ENCODE measurements at regions not wholly inside any gene's neighbourhood (a gene's known extent, or its start where the extent isn't known, plus 50 kb on each side); places are given as distances from the start of the nearest gene placed in this dataset.

DNA sequence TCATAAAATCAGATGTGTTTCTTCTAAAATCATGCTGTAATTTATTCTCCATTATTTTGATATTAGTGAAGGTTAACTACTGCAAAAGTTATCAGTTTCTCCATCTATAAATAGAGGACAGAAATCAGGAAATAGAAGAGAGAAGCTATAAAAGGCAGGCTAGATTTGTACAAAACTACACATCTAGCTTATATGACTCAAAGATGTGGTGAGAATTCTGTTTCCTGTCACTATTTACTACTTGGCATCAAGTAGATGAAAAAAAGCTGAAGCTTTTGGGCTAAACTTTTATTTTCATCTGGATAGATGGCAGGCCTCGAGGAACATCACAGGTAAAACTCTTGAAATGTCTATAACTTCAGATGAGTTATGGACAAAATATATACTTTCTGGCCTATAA lies 49.8 kb upstream of the NAB1 start:
- no peak overlapping the region for H3K4me3 ChIP-seq (ENCODE audit: low read length)
- TF ChIP-seq, protein P1, sequence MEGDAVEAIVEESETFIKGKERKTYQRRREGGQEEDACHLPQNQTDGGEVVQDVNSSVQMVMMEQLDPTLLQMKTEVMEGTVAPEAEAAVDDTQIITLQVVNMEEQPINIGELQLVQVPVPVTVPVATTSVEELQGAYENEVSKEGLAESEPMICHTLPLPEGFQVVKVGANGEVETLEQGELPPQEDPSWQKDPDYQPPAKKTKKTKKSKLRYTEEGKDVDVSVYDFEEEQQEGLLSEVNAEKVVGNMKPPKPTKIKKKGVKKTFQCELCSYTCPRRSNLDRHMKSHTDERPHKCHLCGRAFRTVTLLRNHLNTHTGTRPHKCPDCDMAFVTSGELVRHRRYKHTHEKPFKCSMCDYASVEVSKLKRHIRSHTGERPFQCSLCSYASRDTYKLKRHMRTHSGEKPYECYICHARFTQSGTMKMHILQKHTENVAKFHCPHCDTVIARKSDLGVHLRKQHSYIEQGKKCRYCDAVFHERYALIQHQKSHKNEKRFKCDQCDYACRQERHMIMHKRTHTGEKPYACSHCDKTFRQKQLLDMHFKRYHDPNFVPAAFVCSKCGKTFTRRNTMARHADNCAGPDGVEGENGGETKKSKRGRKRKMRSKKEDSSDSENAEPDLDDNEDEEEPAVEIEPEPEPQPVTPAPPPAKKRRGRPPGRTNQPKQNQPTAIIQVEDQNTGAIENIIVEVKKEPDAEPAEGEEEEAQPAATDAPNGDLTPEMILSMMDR (conservative IDR thresholded peaks at IDR 0.05; ENCODE audit: low read length) = no peak
- peak; percentile 17 for DNase-seq (ENCODE audit: low read depth)
